ENCODE measurements at regions not wholly inside any gene's neighbourhood (a gene's known extent, or its start where the extent isn't known, plus 50 kb on each side); places are given as distances from the start of the nearest gene placed in this dataset.

DNA sequence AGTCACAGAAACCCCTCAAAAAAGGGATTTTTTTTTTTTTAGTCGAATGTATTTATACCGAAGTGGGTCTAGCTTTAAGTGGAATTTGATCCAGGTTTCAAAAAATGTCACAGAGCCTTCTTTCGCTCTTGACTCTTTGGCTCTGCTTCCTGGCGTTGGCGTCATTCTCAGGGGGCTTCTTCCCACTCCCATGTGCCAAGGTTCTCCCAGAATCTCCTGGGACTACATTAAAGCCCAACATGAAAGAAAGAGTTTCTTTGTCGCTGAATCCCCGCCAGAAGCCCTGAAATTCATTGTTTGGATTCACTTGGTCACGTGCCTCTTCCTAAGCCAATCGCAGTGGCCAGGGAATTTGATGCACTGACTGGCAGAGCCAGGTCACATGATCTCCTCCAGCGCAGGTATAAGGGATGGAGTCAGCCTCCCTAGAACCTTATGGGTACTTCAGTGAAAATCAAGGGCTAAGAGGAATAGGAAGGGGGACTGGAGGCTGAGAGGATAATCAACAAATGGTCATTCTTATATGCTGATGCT, 101.2 kb downstream of the RPS24 start:
- Histone ChIP-seq H3K9me3 (ENCODE audit: control insufficient read depth in 2 of 2, insufficient read depth in 1 of 2, low read depth in 1 of 2, low read length in 1 of 2) (peaks cover 0 to 2% of the 10 kb centered on the region in 2 donors), H3K27ac (ENCODE audit: low read depth in 2 of 2, low read length in 1 of 2) (no peak overlapping the region), H3K4me3 (ENCODE audit: low read depth in 1 of 2, low read length in 2 of 2) (no peak overlapping the region), H3K4me1 (ENCODE audit: control insufficient read depth in 2 of 2, insufficient read depth in 2 of 2, low read length in 1 of 2) (no peaks in the 10 kb centered on the region), H3K36me3 (ENCODE audit: control insufficient read depth in 2 of 2, insufficient read depth in 2 of 2, low read length in 1 of 2) (no peaks in the 10 kb centered on the region), H3K27me3 (ENCODE audit: control insufficient read depth in 1 of 2, insufficient read depth in 2 of 2, low read length in 2 of 2) (no peaks in the 10 kb centered on the region)
- 88 to 90% methylated on average over 10 of the region's 10 CpGs for WGBS, 2 donors

DNA sequence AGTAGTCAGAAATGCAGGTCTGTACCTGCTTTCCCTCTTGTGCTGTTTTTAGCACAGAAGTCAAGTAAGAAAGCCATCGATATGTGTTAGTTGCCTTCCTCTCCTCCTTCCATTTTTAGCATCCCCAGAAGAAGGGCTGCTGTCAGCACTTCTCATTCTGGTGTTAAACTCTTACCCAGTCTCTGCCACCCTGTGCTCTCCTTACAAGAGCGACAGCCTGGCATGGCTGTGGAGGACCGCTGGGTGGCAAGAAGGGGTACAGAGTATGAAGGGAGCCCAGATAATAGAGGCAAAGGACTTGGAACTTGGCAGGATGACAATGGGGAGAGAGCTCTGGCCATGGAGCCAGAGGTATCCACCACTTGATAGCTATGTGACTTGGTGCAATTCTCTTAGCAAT, 103.5 kb downstream of the RPS24 start:
- no peaks in the 10 kb centered on the region for H3K36me3 ChIP-seq (ENCODE audit: control insufficient read depth in 2 of 2, insufficient read depth in 2 of 2, low read length in 1 of 2)
- 87 to 95% methylated on average over 3 of the region's 3 CpGs for WGBS, 2 donors
- no peaks in the 10 kb centered on the region for H3K27me3 ChIP-seq (ENCODE audit: control insufficient read depth in 1 of 2, insufficient read depth in 2 of 2, low read length in 2 of 2)
- H3K4me1 ChIP-seq (ENCODE audit: control insufficient read depth in 2 of 2, insufficient read depth in 2 of 2, low read length in 1 of 2) = no peaks in the 10 kb centered on the region
- H3K27ac ChIP-seq (ENCODE audit: low read depth in 2 of 2, low read length in 1 of 2) = no peak overlapping the region
- peaks cover 0 to 2% of the 10 kb centered on the region in 2 donors for H3K9me3 ChIP-seq (ENCODE audit: control insufficient read depth in 2 of 2, insufficient read depth in 1 of 2, low read depth in 1 of 2, low read length in 1 of 2)
- H3K4me3 ChIP-seq (ENCODE audit: low read depth in 1 of 2, low read length in 2 of 2) = no peak overlapping the region

DNA sequence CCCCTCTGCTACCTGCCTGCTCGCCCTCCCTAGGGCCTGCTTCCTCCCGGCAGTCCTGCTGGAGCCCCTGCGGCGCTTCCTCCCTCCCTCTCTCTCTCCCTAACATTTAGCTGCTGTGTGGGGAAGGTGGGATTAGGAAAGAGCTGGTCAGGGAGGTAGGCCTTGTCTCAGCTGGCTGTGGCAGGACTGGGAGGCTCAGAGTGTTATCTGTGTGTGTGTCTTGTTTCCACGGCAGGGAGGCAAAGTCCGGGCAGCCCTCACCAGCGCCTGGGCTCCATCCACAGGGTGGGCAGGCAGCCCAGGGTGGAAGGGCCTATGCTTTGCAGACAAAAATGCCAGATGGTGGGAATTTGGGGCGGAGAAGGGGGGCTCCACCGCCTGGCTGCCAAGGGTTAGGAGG, 105.7 kb downstream of the RPS24 start:
- Histone ChIP-seq H3K4me3 (ENCODE audit: low read depth in 1 of 2, low read length in 2 of 2) (no peak overlapping the region), H3K4me1 (ENCODE audit: control insufficient read depth in 2 of 2, insufficient read depth in 2 of 2, low read length in 1 of 2) (no peaks in the 10 kb centered on the region), H3K9me3 (ENCODE audit: control insufficient read depth in 2 of 2, insufficient read depth in 1 of 2, low read depth in 1 of 2, low read length in 1 of 2) (peaks cover 0 to 2% of the 10 kb centered on the region in 2 donors), H3K27me3 (ENCODE audit: control insufficient read depth in 1 of 2, insufficient read depth in 2 of 2, low read length in 2 of 2) (no peaks in the 10 kb centered on the region), H3K36me3 (ENCODE audit: control insufficient read depth in 2 of 2, insufficient read depth in 2 of 2, low read length in 1 of 2) (no peaks in the 10 kb centered on the region), H3K27ac (ENCODE audit: low read depth in 2 of 2, low read length in 1 of 2) (no peak overlapping the region)
- WGBS, 2 donors = 78 to 83% methylated on average over 9 of the region's 9 CpGs

DNA sequence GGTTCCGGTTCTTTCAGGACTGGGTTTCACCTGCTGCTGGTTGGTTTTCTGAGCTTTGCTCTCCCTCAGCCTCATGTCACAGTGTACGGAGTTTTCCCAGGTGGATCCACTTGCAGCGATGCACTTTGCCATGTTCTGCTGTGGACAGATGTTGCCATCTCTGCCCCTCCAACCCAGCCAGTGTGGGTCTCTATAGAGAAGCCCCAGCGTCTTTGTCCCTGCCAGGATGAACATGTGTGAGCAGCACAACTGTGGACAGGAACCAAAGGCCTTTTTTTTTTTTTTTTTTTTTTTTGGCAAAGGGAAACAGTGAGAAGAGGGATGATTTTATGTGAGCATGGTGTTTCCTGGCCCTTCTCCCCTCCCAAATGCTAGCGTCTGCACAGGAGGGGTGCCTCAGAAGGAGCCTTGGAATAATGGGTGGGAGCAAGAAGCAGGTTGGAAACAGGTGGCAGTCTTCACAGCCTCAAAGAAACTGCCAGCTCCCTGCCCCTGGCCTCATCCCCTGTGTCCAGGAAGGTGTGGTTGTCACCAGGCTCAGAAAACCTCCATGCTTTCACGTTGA, 106.5 kb downstream of the RPS24 start:
- Histone ChIP-seq H3K9me3 (ENCODE audit: control insufficient read depth in 2 of 2, insufficient read depth in 1 of 2, low read depth in 1 of 2, low read length in 1 of 2) (peaks cover 0 to 2% of the 10 kb centered on the region in 2 donors), H3K27ac (ENCODE audit: low read depth in 2 of 2, low read length in 1 of 2) (no peak overlapping the region), H3K36me3 (ENCODE audit: control insufficient read depth in 2 of 2, insufficient read depth in 2 of 2, low read length in 1 of 2) (no peaks in the 10 kb centered on the region), H3K4me3 (ENCODE audit: low read depth in 1 of 2, low read length in 2 of 2) (no peak overlapping the region), H3K4me1 (ENCODE audit: control insufficient read depth in 2 of 2, insufficient read depth in 2 of 2, low read length in 1 of 2) (no peaks in the 10 kb centered on the region), H3K27me3 (ENCODE audit: control insufficient read depth in 1 of 2, insufficient read depth in 2 of 2, low read length in 2 of 2) (no peaks in the 10 kb centered on the region)
- 55 to 57% methylated on average over 6 of the region's 6 CpGs for WGBS, 2 donors

DNA sequence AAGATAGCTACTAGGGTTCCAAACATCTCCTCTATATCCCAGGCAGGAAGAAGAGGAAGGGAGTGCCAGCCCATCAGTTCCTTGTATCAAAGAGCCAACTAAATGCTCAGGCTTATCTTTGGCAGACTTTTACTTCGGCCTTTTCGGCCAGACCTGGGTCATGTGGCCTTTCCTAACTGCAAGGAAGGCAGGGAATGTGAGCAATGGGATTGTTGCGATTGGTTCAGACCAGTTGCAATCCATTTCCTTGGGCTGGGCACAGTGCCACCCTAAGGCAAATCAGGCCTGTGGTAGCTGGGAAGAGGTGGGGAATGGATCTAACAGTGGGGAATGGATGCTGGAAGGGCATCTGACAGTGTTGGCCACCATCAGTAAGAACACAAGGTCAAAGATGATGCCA, 109.9 kb downstream of the RPS24 start:
- Histone ChIP-seq H3K9me3 (ENCODE audit: control insufficient read depth in 2 of 2, insufficient read depth in 1 of 2, low read depth in 1 of 2, low read length in 1 of 2) (no peaks in the 10 kb centered on the region), H3K36me3 (ENCODE audit: control insufficient read depth in 2 of 2, insufficient read depth in 2 of 2, low read length in 1 of 2) (no peaks in the 10 kb centered on the region), H3K27me3 (ENCODE audit: control insufficient read depth in 1 of 2, insufficient read depth in 2 of 2, low read length in 2 of 2) (peaks cover 0 to 4% of the 10 kb centered on the region in 2 donors), H3K4me3 (ENCODE audit: low read depth in 1 of 2, low read length in 2 of 2) (no peak overlapping the region), H3K27ac (ENCODE audit: low read depth in 2 of 2, low read length in 1 of 2) (no peak overlapping the region), H3K4me1 (ENCODE audit: control insufficient read depth in 2 of 2, insufficient read depth in 2 of 2, low read length in 1 of 2) (no peaks in the 10 kb centered on the region)
- 89 to 95% methylated on average over 3 of the region's 3 CpGs for WGBS, 2 donors

DNA sequence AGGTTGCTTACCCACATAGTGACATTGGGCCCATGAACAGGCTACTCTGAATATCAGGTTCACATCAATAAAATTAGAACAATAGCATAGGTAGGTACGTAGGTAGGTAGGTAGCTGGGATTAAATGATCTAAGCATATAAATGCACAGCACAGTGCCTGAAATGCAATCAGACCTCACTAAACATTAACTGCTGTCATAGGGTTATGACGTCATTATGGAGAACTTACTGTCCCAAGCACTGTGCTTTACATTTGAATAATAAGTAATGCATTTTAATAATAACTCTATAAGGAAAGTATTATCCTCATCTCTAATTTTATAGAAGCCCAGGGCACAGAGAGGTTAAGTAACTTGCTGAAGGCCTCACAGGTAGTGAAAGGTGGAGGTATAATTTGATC, 112.5 kb downstream of the RPS24 start:
- WGBS, 2 donors = 80 to 88% methylated on average over 2 of the region's 2 CpGs
- Histone ChIP-seq H3K4me1 (ENCODE audit: control insufficient read depth in 2 of 2, insufficient read depth in 2 of 2, low read length in 1 of 2) (peaks cover 0 to 3% of the 10 kb centered on the region in 2 donors), H3K36me3 (ENCODE audit: control insufficient read depth in 2 of 2, insufficient read depth in 2 of 2, low read length in 1 of 2) (no peaks in the 10 kb centered on the region), H3K9me3 (ENCODE audit: control insufficient read depth in 2 of 2, insufficient read depth in 1 of 2, low read depth in 1 of 2, low read length in 1 of 2) (no peaks in the 10 kb centered on the region), H3K4me3 (ENCODE audit: low read depth in 1 of 2, low read length in 2 of 2) (no peak overlapping the region), H3K27me3 (ENCODE audit: control insufficient read depth in 1 of 2, insufficient read depth in 2 of 2, low read length in 2 of 2) (peaks cover 0 to 4% of the 10 kb centered on the region in 2 donors), H3K27ac (ENCODE audit: low read depth in 2 of 2, low read length in 1 of 2) (no peak overlapping the region)

DNA sequence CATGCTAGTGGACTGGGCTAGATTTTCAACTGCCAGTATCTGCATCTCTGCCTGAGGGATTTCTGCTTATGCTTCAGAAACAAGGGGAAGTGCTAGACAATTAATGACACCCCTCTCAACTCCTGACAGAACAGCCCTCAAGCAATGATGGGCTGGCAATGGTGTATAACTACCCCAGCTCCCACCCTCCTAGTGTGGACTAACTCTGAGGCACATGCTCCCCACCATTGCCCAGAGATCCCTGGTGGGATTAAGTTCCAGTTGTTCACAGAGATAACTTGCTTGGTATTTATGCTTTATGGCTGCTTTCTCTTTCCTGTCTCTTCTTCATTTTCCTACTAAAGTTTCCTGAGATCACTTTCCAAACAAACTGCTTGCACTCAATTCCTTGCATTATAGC, 113.5 kb downstream of the RPS24 start:
- H3K27ac ChIP-seq (ENCODE audit: low read depth in 2 of 2, low read length in 1 of 2) = no peak overlapping the region

DNA sequence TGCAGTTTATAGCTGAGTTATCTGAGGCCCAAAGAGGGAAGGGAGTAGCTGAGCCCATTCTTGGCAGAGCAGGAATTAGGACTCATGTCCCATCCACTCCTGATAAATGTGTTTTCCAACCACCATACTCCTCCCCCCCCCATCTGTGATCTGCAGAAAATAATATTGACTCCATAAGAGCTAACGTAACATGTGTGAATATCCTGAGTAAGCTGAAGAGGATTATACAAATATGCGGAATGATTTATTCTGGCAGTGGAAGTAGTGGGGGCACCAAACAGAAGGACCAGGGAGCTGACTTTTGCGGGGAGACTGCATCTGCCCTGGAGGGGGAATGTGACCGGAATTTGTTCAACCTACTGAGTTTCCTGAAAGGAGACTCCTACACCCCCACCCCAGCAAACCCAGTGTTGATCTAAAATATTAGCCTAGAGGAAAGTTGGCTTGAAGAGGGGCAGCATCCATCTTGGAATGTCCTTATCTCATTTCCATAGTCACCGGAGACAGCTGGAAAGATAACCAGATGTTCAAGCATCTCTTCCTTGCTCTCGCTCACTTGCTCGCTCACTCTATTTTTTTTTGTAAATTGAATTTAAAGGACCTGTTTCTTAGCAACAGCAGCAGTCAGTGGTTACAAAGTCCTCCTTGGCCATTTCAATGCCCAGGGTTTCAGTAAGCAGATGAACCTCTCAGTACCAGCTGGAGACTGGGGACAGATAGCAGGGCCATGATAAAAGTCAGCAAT, 114.7 kb downstream of the RPS24 start:
- H3K4me1 ChIP-seq (ENCODE audit: control insufficient read depth in 2 of 2, insufficient read depth in 2 of 2, low read length in 1 of 2) = peaks cover 0 to 3% of the 10 kb centered on the region in 2 donors
- no peaks in the 10 kb centered on the region for H3K9me3 ChIP-seq (ENCODE audit: control insufficient read depth in 2 of 2, insufficient read depth in 1 of 2, low read depth in 1 of 2, low read length in 1 of 2)
- H3K27me3 ChIP-seq (ENCODE audit: control insufficient read depth in 1 of 2, insufficient read depth in 2 of 2, low read length in 2 of 2) = peaks cover 0 to 4% of the 10 kb centered on the region in 2 donors
- no peak overlapping the region for H3K27ac ChIP-seq (ENCODE audit: low read depth in 2 of 2, low read length in 1 of 2)
- 79 to 83% methylated on average over 7 of the region's 7 CpGs for WGBS, 2 donors
- H3K4me3 ChIP-seq (ENCODE audit: low read depth in 1 of 2, low read length in 2 of 2) = no peak overlapping the region
- no peaks in the 10 kb centered on the region for H3K36me3 ChIP-seq (ENCODE audit: control insufficient read depth in 2 of 2, insufficient read depth in 2 of 2, low read length in 1 of 2)

More for the DNA sequence above, 113.5 kb downstream of the RPS24 start:
- H3K36me3 ChIP-seq (ENCODE audit: control insufficient read depth in 2 of 2, insufficient read depth in 2 of 2, low read length in 1 of 2) = no peaks in the 10 kb centered on the region
- H3K4me1 ChIP-seq (ENCODE audit: control insufficient read depth in 2 of 2, insufficient read depth in 2 of 2, low read length in 1 of 2) = peaks cover 0 to 3% of the 10 kb centered on the region in 2 donors
- H3K4me3 ChIP-seq (ENCODE audit: low read depth in 1 of 2, low read length in 2 of 2) = no peak overlapping the region
- H3K27me3 ChIP-seq (ENCODE audit: control insufficient read depth in 1 of 2, insufficient read depth in 2 of 2, low read length in 2 of 2) = peaks cover 0 to 4% of the 10 kb centered on the region in 2 donors
- no peaks in the 10 kb centered on the region for H3K9me3 ChIP-seq (ENCODE audit: control insufficient read depth in 2 of 2, insufficient read depth in 1 of 2, low read depth in 1 of 2, low read length in 1 of 2)

DNA sequence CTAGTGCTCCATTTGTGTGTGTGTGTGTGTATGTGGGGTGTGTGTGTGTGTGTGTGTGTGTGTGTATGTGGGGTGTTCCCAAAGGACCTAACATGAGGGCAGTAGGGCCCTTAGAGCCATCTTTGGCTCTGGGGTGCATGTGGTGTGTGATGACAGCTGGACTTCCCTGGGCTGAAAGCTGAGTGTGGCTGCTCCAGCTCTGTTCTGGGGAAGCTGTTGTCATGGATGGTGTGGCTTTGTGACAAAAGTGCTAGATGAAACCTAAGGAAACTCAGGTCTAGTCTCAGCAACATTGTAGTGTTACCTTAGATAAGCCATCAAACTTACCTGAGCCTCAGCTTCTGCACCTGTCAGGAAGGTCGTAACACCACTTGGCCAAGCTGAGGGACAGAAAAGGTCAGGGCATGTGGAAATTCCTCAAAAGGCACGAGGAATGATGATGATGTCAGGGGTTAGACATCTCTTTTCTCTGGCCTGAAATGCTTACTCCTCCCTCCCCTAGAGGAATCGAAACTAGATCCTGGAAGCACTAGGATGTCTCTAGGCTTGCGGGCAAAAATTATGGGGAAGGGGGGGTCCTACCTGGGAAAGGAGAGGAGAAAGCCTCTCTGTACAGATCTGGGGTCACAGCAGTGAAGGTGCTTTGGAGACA, 115.4 kb downstream of the RPS24 start:
- H3K27me3 ChIP-seq (ENCODE audit: control insufficient read depth in 1 of 2, insufficient read depth in 2 of 2, low read length in 2 of 2) = peaks cover 0 to 4% of the 10 kb centered on the region in 2 donors
- no peak overlapping the region for H3K27ac ChIP-seq (ENCODE audit: low read depth in 2 of 2, low read length in 1 of 2)
- WGBS, 2 donors = 43 to 45% methylated on average over 4 of the region's 4 CpGs
- H3K36me3 ChIP-seq (ENCODE audit: control insufficient read depth in 2 of 2, insufficient read depth in 2 of 2, low read length in 1 of 2) = no peaks in the 10 kb centered on the region
- peaks cover 0 to 3% of the 10 kb centered on the region in 2 donors for H3K4me1 ChIP-seq (ENCODE audit: control insufficient read depth in 2 of 2, insufficient read depth in 2 of 2, low read length in 1 of 2)
- no peaks in the 10 kb centered on the region for H3K9me3 ChIP-seq (ENCODE audit: control insufficient read depth in 2 of 2, insufficient read depth in 1 of 2, low read depth in 1 of 2, low read length in 1 of 2)
- no peak overlapping the region for H3K4me3 ChIP-seq (ENCODE audit: low read depth in 1 of 2, low read length in 2 of 2)

Data from esophagus (tissue), 2 donors.